Smooth muscle cell (in vitro differentiated cells): ENCODE measurements at regions not wholly inside any gene's neighbourhood (a gene's known extent, or its start where the extent isn't known, plus 50 kb on each side); places are given as distances from the start of the nearest gene placed in this dataset.

Source experiments
- DNase-seq: peaks from one replicate; lab custom pipeline; 2025; ENCODE audit not compliant: unreplicated experiment; lab: John Stamatoyannopoulos, UW
- H2AFZ ChIP-seq: fragments of 200-600 bp; sonication (generic); 2 replicates; pipeline ENCODE4 v1.6.0; 2016; ENCODE audit warnings: antibody characterized with exemption, low read depth, mild to moderate bottlenecking
- H3F3A ChIP-seq: fragments of 200-600 bp; sonication (generic); 2 replicates; pipeline ENCODE4 v1.6.0; 2017; ENCODE audit warnings: antibody characterized with exemption, low read depth
- H3K27ac ChIP-seq: fragments of 200-600 bp; sonication (generic); 2 replicates; pipeline ENCODE4 v1.5.1; 2016; ENCODE audit warnings: low read depth, mild to moderate bottlenecking
- H3K27me3 ChIP-seq: fragments of 200-600 bp; sonication (generic); 2 replicates; pipeline ENCODE4 v1.6.1; 2016; ENCODE audit warnings: low read depth, mild to moderate bottlenecking
- H3K36me3 ChIP-seq: fragments of 200-600 bp; sonication (generic); 2 replicates; pipeline ENCODE4 v1.5.1; 2016; ENCODE audit warnings: low read depth
- H3K4me1 ChIP-seq: fragments of 200-600 bp; sonication (generic); 2 replicates; pipeline ENCODE4 v1.5.1; 2016; ENCODE audit warnings: low read depth
- H3K4me2 ChIP-seq: fragments of 200-600 bp; sonication (generic); 2 replicates; pipeline ENCODE4 v1.6.0; 2016; ENCODE audit warnings: mild to moderate bottlenecking
- H3K4me3 ChIP-seq: fragments of 200-600 bp; sonication (generic); 2 replicates; pipeline ENCODE4 v1.5.1; 2016; ENCODE audit warnings: mild to moderate bottlenecking
- H3K79me2 ChIP-seq: fragments of 200-600 bp; sonication (generic); 2 replicates; pipeline ENCODE4 v1.6.0; 2016; ENCODE audit warnings: low read depth, mild to moderate bottlenecking
- H3K9ac ChIP-seq: fragments of 200-600 bp; sonication (generic); 2 replicates; pipeline ENCODE4 v1.6.0; 2016; ENCODE audit warnings: low read depth
- H3K9me3 ChIP-seq: fragments of 200-600 bp; sonication (generic); replicated peaks from 2 replicates; pipeline ENCODE4 v1.5.1; 2016; ENCODE audit warnings: low read depth
- H4K20me1 ChIP-seq: fragments of 200-600 bp; sonication (generic); 2 replicates; pipeline ENCODE4 v1.6.0; 2016; ENCODE audit warnings: low read depth
- WGBS: methylation state at CpG from one replicate; pipeline ENCODE4 v1.1.7; 2016; ENCODE audit warnings: low lambda C conversion rate; 5-methylcytosine and 5-hydroxymethylcytosine counted together
- TF ChIP-seq, protein P1 (sequence below): fragments of 200-600 bp; sonication (generic); IDR thresholded peaks from 2 replicates; pipeline ENCODE4 v1.5.1; 2017; ENCODE audit warnings: borderline replicate concordance, mild to moderate bottlenecking, antibody characterized with exemption; ENCODE audit not compliant: insufficient read depth, poor library complexity, severe bottlenecking

DNA sequence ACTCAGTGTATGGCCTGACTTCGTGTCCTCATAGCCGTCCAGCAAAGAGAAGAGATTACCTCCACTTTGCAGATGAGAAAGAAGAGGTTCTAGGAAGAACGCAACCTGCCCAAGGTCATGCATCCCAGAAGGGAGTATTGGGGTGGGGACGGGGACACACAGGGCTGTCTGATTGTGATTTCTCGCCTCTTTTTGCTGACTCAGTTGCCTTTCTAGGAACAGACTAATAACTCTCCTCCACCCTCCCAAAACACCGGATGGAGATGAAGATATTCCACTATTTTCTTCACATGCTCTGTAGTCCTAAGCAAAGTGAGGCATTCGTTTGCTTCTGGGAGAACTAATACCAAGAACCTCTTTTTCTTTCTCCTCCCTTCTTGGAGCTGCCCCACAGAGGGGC lies 529.3 kb downstream of the MIAT start:
- no peak for DNase-seq
- no peak overlapping the region for H3K4me3 ChIP-seq
- no peaks in the 10 kb centered on the region for H3K36me3 ChIP-seq
- H3K27ac ChIP-seq = no peak overlapping the region
- TF ChIP-seq, protein P1, sequence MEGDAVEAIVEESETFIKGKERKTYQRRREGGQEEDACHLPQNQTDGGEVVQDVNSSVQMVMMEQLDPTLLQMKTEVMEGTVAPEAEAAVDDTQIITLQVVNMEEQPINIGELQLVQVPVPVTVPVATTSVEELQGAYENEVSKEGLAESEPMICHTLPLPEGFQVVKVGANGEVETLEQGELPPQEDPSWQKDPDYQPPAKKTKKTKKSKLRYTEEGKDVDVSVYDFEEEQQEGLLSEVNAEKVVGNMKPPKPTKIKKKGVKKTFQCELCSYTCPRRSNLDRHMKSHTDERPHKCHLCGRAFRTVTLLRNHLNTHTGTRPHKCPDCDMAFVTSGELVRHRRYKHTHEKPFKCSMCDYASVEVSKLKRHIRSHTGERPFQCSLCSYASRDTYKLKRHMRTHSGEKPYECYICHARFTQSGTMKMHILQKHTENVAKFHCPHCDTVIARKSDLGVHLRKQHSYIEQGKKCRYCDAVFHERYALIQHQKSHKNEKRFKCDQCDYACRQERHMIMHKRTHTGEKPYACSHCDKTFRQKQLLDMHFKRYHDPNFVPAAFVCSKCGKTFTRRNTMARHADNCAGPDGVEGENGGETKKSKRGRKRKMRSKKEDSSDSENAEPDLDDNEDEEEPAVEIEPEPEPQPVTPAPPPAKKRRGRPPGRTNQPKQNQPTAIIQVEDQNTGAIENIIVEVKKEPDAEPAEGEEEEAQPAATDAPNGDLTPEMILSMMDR = no peak
- H2AFZ ChIP-seq = no peak overlapping the region
- no peaks in the 10 kb centered on the region for H3F3A ChIP-seq
- H3K27me3 ChIP-seq = peaks cover 45% of the 10 kb centered on the region
- no peaks in the 10 kb centered on the region for H3K4me1 ChIP-seq
- no peaks in the 10 kb centered on the region for H3K79me2 ChIP-seq
- no peaks in the 10 kb centered on the region for H4K20me1 ChIP-seq
- no peak overlapping the region for H3K4me2 ChIP-seq
- no peaks in the 10 kb centered on the region for H3K9me3 ChIP-seq
- H3K9ac ChIP-seq = no peak overlapping the region
- 81% methylated on average over 7 of the region's 7 CpGs for WGBS

DNA sequence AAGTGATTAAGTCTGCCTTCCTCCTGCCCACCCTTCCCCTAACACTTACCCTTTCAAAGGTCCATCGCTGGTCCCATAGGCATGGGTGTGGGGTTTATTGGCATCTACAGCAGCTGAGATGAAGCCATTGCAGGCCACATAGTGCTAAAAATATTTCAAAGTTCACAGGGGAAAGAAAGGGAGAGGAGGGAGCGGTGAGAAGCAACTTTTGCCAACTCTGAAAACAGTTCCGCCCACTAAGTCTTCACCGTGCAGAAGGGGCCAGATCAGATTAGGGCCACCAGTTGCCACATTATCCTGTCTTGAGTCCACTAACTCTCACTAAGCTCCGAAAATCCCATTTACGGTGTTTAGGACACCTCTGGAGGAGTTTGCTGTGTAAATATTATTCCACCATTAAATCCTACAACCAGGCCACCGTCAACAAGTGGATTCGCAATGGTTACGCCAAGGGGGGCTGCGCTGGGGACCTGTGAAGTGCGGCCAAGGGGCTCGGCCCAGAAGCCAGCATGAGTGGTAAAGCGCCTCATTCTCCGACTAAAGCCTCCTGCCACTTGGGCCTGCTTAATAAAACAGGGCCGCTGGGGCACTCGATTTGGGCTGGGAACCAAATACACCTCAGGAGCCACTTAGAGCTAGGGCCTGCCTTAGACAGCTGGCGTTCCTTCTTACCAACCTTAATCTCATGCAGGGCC lies 534.9 kb downstream of the MIAT start:
- Histone ChIP-seq H3K9ac (no peak overlapping the region), H3K4me2 (no peak overlapping the region), H3K9me3 (no peaks in the 10 kb centered on the region), H3K36me3 (no peaks in the 10 kb centered on the region), H2AFZ (no peak overlapping the region), H3K4me1 (no peaks in the 10 kb centered on the region), H3K27me3 (peaks cover 39% of the 10 kb centered on the region), H3F3A (no peaks in the 10 kb centered on the region), H4K20me1 (no peaks in the 10 kb centered on the region), H3K4me3 (no peak overlapping the region), H3K79me2 (no peaks in the 10 kb centered on the region), H3K27ac (no peak overlapping the region)
- 81% methylated on average over 17 of the region's 17 CpGs for WGBS
- TF ChIP-seq, protein P1 = no peak
- no peak for DNase-seq

DNA sequence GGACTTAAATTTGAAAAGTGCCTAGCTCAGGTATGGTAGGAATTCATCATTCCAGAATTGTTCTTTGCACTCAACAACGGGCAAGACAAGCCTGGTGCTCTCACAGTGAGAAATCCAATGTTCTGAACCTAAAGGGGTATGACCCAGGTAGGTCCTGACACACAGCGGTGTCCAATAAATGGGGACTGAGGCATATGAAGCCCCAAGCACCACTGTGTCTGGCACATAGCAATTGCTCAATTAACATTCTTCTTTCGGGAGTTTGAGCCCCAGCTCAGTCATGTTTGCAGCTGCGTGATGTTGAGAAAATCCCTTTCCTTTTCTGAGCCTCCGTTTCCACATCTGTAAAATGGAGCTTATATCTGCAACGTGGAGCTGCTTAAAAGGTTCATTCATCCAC lies 535.8 kb downstream of the MIAT start:
- H3K4me1 ChIP-seq = no peaks in the 10 kb centered on the region
- 79% methylated on average over 6 of the region's 6 CpGs for WGBS
- no peaks in the 10 kb centered on the region for H3F3A ChIP-seq
- H3K27me3 ChIP-seq = peaks cover 31% of the 10 kb centered on the region
- no peak overlapping the region for H3K27ac ChIP-seq
- no peak overlapping the region for H3K4me3 ChIP-seq
- H3K9me3 ChIP-seq = no peaks in the 10 kb centered on the region
- no peaks in the 10 kb centered on the region for H3K79me2 ChIP-seq
- TF ChIP-seq, protein P1 = no peak
- H2AFZ ChIP-seq = no peak overlapping the region
- no peaks in the 10 kb centered on the region for H4K20me1 ChIP-seq
- H3K4me2 ChIP-seq = no peak overlapping the region
- no peak overlapping the region for H3K9ac ChIP-seq
- no peak for DNase-seq
- no peaks in the 10 kb centered on the region for H3K36me3 ChIP-seq

DNA sequence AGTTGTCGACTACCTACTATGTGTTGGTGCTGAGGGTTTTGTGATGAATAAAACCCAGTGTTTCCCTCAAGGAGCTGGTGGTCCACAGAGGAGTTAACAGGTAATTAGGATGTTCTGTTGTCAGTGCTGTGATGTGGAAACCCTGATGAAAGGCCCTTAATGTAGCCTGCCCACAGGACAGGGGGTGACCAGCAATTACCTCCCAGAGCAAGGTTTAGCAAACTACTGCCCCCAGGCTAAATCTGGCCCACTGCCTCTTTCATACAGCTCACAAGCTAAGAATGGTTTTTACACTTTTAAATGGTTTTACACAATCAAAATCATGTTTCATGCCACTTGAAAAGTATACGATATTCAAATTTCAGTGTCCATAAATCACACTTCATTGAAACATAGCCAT lies 536.2 kb downstream of the MIAT start:
- Histone ChIP-seq H2AFZ (no peak overlapping the region), H3K9ac (no peak overlapping the region), H3K4me1 (no peaks in the 10 kb centered on the region), H3K36me3 (no peaks in the 10 kb centered on the region), H3F3A (no peaks in the 10 kb centered on the region), H3K4me2 (no peak overlapping the region), H3K27ac (no peak overlapping the region), H4K20me1 (no peaks in the 10 kb centered on the region), H3K4me3 (no peak overlapping the region), H3K27me3 (peaks cover 27% of the 10 kb centered on the region), H3K9me3 (no peaks in the 10 kb centered on the region), H3K79me2 (no peaks in the 10 kb centered on the region)
- TF ChIP-seq, protein P1 = no peak
- 81% methylated on average over 2 of the region's 2 CpGs for WGBS
- DNase-seq = no peak
